ENCODE measurements at regions not wholly inside any gene's neighbourhood (a gene's known extent, or its start where the extent isn't known, plus 50 kb on each side); places are given as distances from the start of the nearest gene placed in this dataset.
A peak's percentile ranks its signal among the peaks of the same experiment; 100 is the strongest.
"Not testable (repeated sequence)": the region's sequence is repeated elsewhere in the genome, so short reads cannot be mapped to it uniquely, and the experiment has no call there.

GRCh38 chr10:44278837-44279324 lies 106.0 kb downstream of the CXCL12 start:
- DNase-seq (ENCODE audit: low spot score): no peak
- FAIRE-seq: no peak

- DNase-seq (ENCODE audit: low spot score); FAIRE-seq: not testable (repeated sequence)
Measured at GRCh38 chr10:44268435-44268948, 116.4 kb downstream of the CXCL12 start.

- FAIRE-seq (peak; percentile 67), DNase-seq (ENCODE audit: low spot score) (no peak)
Measured at GRCh38 chr10:44267007-44267406, 117.9 kb downstream of the CXCL12 start.

- no peak for DNase-seq (ENCODE audit: low spot score)
- FAIRE-seq: no peak
Measured at GRCh38 chr10:44264244-44264643, 120.7 kb downstream of the CXCL12 start.

GRCh38 chr10:44263771-44264170 lies 121.1 kb downstream of the CXCL12 start:
- no peak for DNase-seq (ENCODE audit: low spot score)
- FAIRE-seq: no peak

GRCh38 chr10:44262551-44263251 lies 122.2 kb downstream of the CXCL12 start:
- DNase-seq (ENCODE audit: low spot score) (no peak), FAIRE-seq (no peak)

GRCh38 chr10:44261710-44262455 lies 123.0 kb downstream of the CXCL12 start:
- no peak for DNase-seq (ENCODE audit: low spot score)
- FAIRE-seq: no peak

- DNase-seq (ENCODE audit: low spot score): no peak
- peak; percentile 70 for FAIRE-seq
Measured at GRCh38 chr10:44261296-44261695, 123.6 kb downstream of the CXCL12 start.

GRCh38 chr10:44260286-44260928 lies 124.5 kb downstream of the CXCL12 start:
- FAIRE-seq (no peak), DNase-seq (ENCODE audit: low spot score) (no peak)

- FAIRE-seq: no peak
- no peak for DNase-seq (ENCODE audit: low spot score)
Measured at GRCh38 chr10:44259090-44259874, 125.6 kb downstream of the CXCL12 start.

- DNase-seq (ENCODE audit: low spot score): no peak
- peak; percentile 79 for FAIRE-seq
Measured at GRCh38 chr10:44258460-44259089, 126.3 kb downstream of the CXCL12 start.

GRCh38 chr10:44258019-44258418 lies 126.9 kb downstream of the CXCL12 start:
- FAIRE-seq (no peak), DNase-seq (ENCODE audit: low spot score) (no peak)

GRCh38 chr10:44253769-44254462 lies 131.0 kb downstream of the CXCL12 start:
- DNase-seq (ENCODE audit: low spot score) (peak; percentile 67), FAIRE-seq (peak; percentile 92)

GRCh38 chr10:44252631-44253030 lies 132.3 kb downstream of the CXCL12 start:
- FAIRE-seq; DNase-seq (ENCODE audit: low spot score): not testable (repeated sequence)

GRCh38 chr10:44249933-44250332 lies 135.0 kb downstream of the CXCL12 start:
- FAIRE-seq; DNase-seq (ENCODE audit: low spot score): not testable (repeated sequence)

GRCh38 chr10:44249490-44249889 lies 135.4 kb downstream of the CXCL12 start:
- DNase-seq (ENCODE audit: low spot score) (no peak), FAIRE-seq (peak; percentile 13)

GRCh38 chr10:44246700-44247099 lies 138.2 kb downstream of the CXCL12 start:
- not testable (repeated sequence) for FAIRE-seq; DNase-seq (ENCODE audit: low spot score)

- not testable (repeated sequence) for DNase-seq (ENCODE audit: low spot score); FAIRE-seq
Measured at GRCh38 chr10:44246287-44246686, 138.6 kb downstream of the CXCL12 start.

GRCh38 chr10:44245601-44245938 lies 139.3 kb downstream of the CXCL12 start:
- DNase-seq (ENCODE audit: low spot score) (no peak), FAIRE-seq (no peak)

All from urothelium cell line (cell line).